Mesothelial cell of epicardium (in vitro differentiated cells): ENCODE measurements at regions not wholly inside any gene's neighbourhood (a gene's known extent, or its start where the extent isn't known, plus 50 kb on each side); places are given as distances from the start of the nearest gene placed in this dataset.

ENCODE experiments used
- DNase-seq, 2 experiments: peaks; one replicate each; pipeline ENCODE4 v3.0.0; 2021; ENCODE audit warnings: low spot score in 2 of 2; ENCODE audit not compliant: unreplicated experiment in 2 of 2
- H3K27ac Mint-ChIP-seq: 2 replicates; pipeline ENCODE4 v1.8.0; 2021; ENCODE audit warnings: mixed read lengths
- H3K27me3 Mint-ChIP-seq: 2 replicates; pipeline ENCODE4 v1.8.0; 2021; ENCODE audit warnings: low read depth, mixed read lengths
- H3K36me3 Mint-ChIP-seq: 2 replicates; pipeline ENCODE4 v1.8.0; 2021; ENCODE audit warnings: mixed read lengths
- H3K4me1 Mint-ChIP-seq: 2 replicates; pipeline ENCODE4 v1.8.0; 2021; ENCODE audit warnings: mixed read lengths
- H3K4me3 Mint-ChIP-seq: 2 replicates; pipeline ENCODE4 v1.8.0; 2021; ENCODE audit warnings: mild to moderate bottlenecking, moderate library complexity, mixed read lengths
- H3K9me3 Mint-ChIP-seq: 2 replicates; pipeline ENCODE4 v1.8.0; 2021; ENCODE audit warnings: mixed read lengths
- TF ChIP-seq, protein P1 (sequence below): fragments of 200-600 bp; sonication (generic); IDR thresholded peaks from one replicate; pipeline ENCODE4 v1.5.0; 2021; ENCODE audit warnings: antibody characterized with exemption; ENCODE audit not compliant: unreplicated experiment

DNA sequence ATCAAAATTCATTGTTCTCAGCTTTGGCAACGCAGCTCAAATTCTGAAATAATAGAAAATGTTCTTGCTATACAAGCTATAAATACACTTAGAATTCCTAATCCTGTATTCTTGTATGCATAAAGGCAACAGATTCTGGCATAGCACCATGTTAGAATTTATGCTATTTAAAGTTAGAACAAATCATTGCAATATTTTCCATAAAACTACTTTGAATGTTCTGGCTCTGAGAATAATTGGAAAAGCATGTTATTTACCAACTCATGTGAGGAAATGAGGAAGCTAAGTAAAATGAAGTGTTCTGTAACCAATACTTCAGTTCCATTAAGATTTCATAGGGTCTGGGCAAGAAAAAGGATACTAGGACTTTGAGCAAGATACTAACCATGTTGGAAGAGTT, 888.9 kb downstream of the SQOR start:
- H3K9me3 Mint-ChIP-seq: peaks cover 10% of the 10 kb centered on the region
- H3K36me3 Mint-ChIP-seq: no peaks in the 10 kb centered on the region
- DNase-seq: no peak
- no peaks in the 10 kb centered on the region for H3K4me1 Mint-ChIP-seq
- no peak overlapping the region for H3K27ac Mint-ChIP-seq
- TF ChIP-seq, protein P1, sequence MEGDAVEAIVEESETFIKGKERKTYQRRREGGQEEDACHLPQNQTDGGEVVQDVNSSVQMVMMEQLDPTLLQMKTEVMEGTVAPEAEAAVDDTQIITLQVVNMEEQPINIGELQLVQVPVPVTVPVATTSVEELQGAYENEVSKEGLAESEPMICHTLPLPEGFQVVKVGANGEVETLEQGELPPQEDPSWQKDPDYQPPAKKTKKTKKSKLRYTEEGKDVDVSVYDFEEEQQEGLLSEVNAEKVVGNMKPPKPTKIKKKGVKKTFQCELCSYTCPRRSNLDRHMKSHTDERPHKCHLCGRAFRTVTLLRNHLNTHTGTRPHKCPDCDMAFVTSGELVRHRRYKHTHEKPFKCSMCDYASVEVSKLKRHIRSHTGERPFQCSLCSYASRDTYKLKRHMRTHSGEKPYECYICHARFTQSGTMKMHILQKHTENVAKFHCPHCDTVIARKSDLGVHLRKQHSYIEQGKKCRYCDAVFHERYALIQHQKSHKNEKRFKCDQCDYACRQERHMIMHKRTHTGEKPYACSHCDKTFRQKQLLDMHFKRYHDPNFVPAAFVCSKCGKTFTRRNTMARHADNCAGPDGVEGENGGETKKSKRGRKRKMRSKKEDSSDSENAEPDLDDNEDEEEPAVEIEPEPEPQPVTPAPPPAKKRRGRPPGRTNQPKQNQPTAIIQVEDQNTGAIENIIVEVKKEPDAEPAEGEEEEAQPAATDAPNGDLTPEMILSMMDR: no peak
- no peak overlapping the region for H3K4me3 Mint-ChIP-seq
- no peaks in the 10 kb centered on the region for H3K27me3 Mint-ChIP-seq

DNA sequence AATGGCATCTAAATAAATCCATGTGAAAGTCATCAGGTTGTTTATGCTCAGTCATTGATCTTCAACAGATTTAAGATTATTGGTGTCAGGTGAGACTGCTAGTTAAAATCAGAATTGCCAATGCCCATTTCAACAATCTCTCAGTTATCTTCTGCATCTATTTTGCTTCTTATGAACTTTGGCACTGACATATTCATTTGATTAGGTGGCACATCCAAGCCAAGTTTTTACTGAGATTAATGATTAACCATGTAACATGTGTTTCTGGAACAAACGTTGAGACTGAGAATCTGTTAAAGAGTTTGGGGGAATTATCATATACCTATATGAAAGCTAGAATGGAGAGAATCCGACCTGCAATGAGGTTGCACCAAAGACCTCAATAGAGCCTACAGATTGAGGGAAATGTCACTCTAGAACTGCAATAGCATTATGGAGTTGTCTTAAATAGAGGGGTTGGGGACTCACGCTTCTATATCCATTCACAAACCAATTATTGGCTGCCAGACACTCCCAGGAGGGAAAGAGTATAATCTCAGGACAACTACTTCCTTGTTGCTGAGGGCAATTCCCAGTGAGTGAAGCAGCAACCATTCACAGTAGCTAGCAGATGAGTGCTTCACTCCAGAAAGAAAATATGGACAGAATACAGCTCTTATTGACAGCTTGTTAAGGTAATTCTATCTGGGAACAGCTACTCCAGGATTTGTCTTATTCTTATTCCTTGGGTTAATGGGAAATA, 891.3 kb downstream of the SQOR start:
- H3K4me1 Mint-ChIP-seq: no peaks in the 10 kb centered on the region
- TF ChIP-seq, protein P1: no peak
- no peak overlapping the region for H3K4me3 Mint-ChIP-seq
- no peaks in the 10 kb centered on the region for H3K36me3 Mint-ChIP-seq
- no peak overlapping the region for H3K27ac Mint-ChIP-seq
- no peaks in the 10 kb centered on the region for H3K27me3 Mint-ChIP-seq
- DNase-seq: no peak
- peaks cover 5% of the 10 kb centered on the region for H3K9me3 Mint-ChIP-seq

DNA sequence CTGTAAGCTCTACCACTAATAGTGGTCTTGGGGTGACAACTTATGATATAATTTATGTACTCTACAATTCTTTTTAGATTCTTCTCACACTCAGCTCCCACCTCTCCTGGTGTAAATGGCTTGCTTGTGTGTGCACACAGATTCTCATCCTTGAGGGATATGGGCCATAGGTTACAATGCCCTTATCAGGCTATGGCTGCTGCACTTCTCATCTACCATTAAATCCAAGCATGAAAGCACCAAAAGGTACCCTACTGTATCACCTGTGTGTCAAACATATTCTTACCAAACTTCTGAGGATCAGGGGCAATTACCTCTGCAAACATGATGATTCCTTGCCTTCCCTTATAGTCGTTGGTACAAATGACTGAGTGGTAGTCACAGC, 891.9 kb downstream of the SQOR start:
- H3K36me3 Mint-ChIP-seq: no peaks in the 10 kb centered on the region
- H3K9me3 Mint-ChIP-seq: peaks cover 10% of the 10 kb centered on the region
- TF ChIP-seq, protein P1: no peak
- H3K27ac Mint-ChIP-seq: no peak overlapping the region
- DNase-seq: no peak
- no peaks in the 10 kb centered on the region for H3K4me1 Mint-ChIP-seq
- H3K4me3 Mint-ChIP-seq: no peak overlapping the region
- no peaks in the 10 kb centered on the region for H3K27me3 Mint-ChIP-seq

DNA sequence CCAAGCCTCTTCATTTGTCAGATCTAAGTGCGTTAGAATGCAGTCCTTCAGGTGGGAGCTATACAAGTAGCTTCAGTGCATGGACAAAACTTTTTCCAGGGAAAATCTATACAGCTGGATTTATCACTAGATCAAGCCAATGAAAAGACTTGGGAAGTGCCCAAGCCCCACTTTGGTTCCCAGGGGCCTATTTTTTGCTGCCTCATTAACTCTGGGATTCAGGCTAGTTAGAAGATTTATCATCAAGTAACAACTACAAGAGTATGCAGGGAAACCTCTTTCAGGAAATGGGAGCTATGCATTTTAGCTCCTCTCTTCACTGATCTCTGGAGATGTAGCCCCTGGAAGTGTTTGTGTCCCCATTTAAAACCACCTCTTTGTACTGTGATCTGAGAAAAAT, 908.8 kb downstream of the SQOR start:
- no peaks in the 10 kb centered on the region for H3K27me3 Mint-ChIP-seq
- DNase-seq: no peak
- TF ChIP-seq, protein P1: no peak
- no peak overlapping the region for H3K4me3 Mint-ChIP-seq
- no peaks in the 10 kb centered on the region for H3K36me3 Mint-ChIP-seq
- H3K9me3 Mint-ChIP-seq: peaks cover 30% of the 10 kb centered on the region
- H3K27ac Mint-ChIP-seq: no peak overlapping the region
- no peaks in the 10 kb centered on the region for H3K4me1 Mint-ChIP-seq

DNA sequence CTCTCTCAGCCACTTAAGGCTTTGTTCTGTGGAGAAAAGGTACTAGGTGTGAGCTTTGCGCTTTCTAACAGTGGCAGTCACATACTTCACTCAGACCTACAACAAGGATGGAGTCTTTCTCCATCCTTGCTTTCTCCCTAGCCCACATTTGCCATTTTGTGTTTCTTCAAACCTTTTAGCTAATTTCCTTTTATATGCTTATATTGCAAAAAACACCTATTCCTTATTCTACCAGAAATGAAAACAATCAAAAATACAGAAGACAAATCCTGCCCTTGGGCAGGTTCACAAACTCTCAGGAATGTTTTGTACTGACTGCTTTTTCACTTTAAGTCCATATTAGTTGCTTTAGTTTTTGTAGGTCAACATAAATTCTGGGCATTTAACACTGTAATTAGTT, 914.2 kb downstream of the SQOR start:
- H3K4me1 Mint-ChIP-seq: no peaks in the 10 kb centered on the region
- TF ChIP-seq, protein P1: no peak
- peaks cover 22% of the 10 kb centered on the region for H3K9me3 Mint-ChIP-seq
- H3K27ac Mint-ChIP-seq: no peak overlapping the region
- H3K27me3 Mint-ChIP-seq: peaks cover 8% of the 10 kb centered on the region
- no peaks in the 10 kb centered on the region for H3K36me3 Mint-ChIP-seq
- no peak for DNase-seq
- no peak overlapping the region for H3K4me3 Mint-ChIP-seq
